Keratinocyte (primary cell): ENCODE measurements at regions not wholly inside any gene's neighbourhood (a gene's known extent, or its start where the extent isn't known, plus 50 kb on each side); places are given as distances from the start of the nearest gene placed in this dataset.

Experiments
- DNase-seq: peaks from one replicate; pipeline ENCODE4 v3.0.0-alpha.2; 2011; ENCODE audit warnings: low read depth, missing footprints, low spot score
- FAIRE-seq: peaks from 2 replicates; lab custom pipeline; 2011; peaks lifted over from hg19 to GRCh38; lab: Jason Lieb, UNC
- H2AFZ ChIP-seq: 2 replicates; pipeline ENCODE4 v1.6.0; 2012; ENCODE audit warnings: low read length, control low read depth, inconsistent platforms; ENCODE audit not compliant: control insufficient read depth
- H3K27ac ChIP-seq: 2 replicates; pipeline ENCODE4 v1.5.1; 2011; ENCODE audit warnings: low read length; ENCODE audit not compliant: control insufficient read depth, insufficient read depth
- H3K27me3 ChIP-seq: 3 replicates; pipeline ENCODE4 v1.6.0; 2011; ENCODE audit warnings: low read length; ENCODE audit not compliant: control insufficient read depth, insufficient read depth; ENCODE audit errors: extremely low read depth
- H3K36me3 ChIP-seq, 2 experiments: 2 replicates in 1 of 2; 3 replicates in 1 of 2; pipeline ENCODE4 v1.5.1; 2011; ENCODE audit warnings: low read length in 2 of 2, mild to moderate bottlenecking in 1 of 2; ENCODE audit not compliant: control insufficient read depth in 2 of 2, insufficient read depth in 2 of 2; ENCODE audit errors: extremely low read depth in 1 of 2
- H3K4me1 ChIP-seq: 3 replicates; pipeline ENCODE4 v1.5.1; 2011; ENCODE audit warnings: low read length; ENCODE audit not compliant: control insufficient read depth, insufficient read depth; ENCODE audit errors: extremely low read depth
- H3K4me2 ChIP-seq: 3 replicates; pipeline ENCODE4 v1.6.0; 2011; ENCODE audit warnings: low read depth, low read length; ENCODE audit not compliant: control insufficient read depth, insufficient read depth; ENCODE audit errors: extremely low read depth
- H3K4me3 ChIP-seq, 3 experiments: fragments of 200-600 bp in 1 of 3; sonication (generic) in 1 of 3; 2 replicates in 2 of 3; 3 replicates in 1 of 3; pipeline ENCODE4 v1.5.1; 2011 to 2016; ENCODE audit warnings: low read length in 3 of 3, mild to moderate bottlenecking in 3 of 3, control low read depth in 2 of 3, inconsistent platforms in 1 of 3, low read depth in 1 of 3, mixed read lengths in 1 of 3, mixed run types in 1 of 3, moderate library complexity in 1 of 3; ENCODE audit not compliant: control insufficient read depth in 2 of 3, insufficient read depth in 2 of 3; ENCODE audit errors: extremely low read depth in 1 of 3
- H3K79me2 ChIP-seq: 2 replicates; pipeline ENCODE4 v1.6.0; 2012; ENCODE audit warnings: low read length; ENCODE audit not compliant: control insufficient read depth, insufficient read depth
- H3K9ac ChIP-seq: 3 replicates; pipeline ENCODE4 v1.6.0; 2011; ENCODE audit warnings: low read length; ENCODE audit not compliant: control insufficient read depth, insufficient read depth; ENCODE audit errors: extremely low read depth
- H3K9me1 ChIP-seq: 3 replicates; pipeline ENCODE4 v1.6.0; 2011; ENCODE audit warnings: low read length; ENCODE audit not compliant: control insufficient read depth, insufficient read depth; ENCODE audit errors: extremely low read depth
- H3K9me3 ChIP-seq: 2 replicates; pipeline ENCODE4 v1.5.1; 2012; ENCODE audit warnings: low read depth, low read length; ENCODE audit not compliant: control insufficient read depth
- H4K20me1 ChIP-seq: 3 replicates; pipeline ENCODE4 v1.6.0; 2011; ENCODE audit warnings: low read length; ENCODE audit not compliant: control insufficient read depth, insufficient read depth; ENCODE audit errors: extremely low read depth
- EZH2 ChIP-seq: IDR thresholded peaks from one replicate; pipeline ENCODE4 v1.6.1; 2012; ENCODE audit warnings: inconsistent platforms, mild to moderate bottlenecking, low read length, moderate library complexity
- dilution Hi-C: fragments of 300-500 bp; cut with MboI; formaldehyde crosslinking; loops from one replicate; pipeline ENCODE4 v1.7.0; 2020; ENCODE audit warnings: low sequenced_read_pairs; ENCODE audit not compliant: extremely low pct_ligation_motif_present
- TF ChIP-seq, protein P1 (sequence below), 3 experiments: IDR thresholded peaks in 1 of 3; conservative IDR thresholded peaks in 1 of 3; optimal IDR thresholded peaks in 1 of 3; 2 replicates in 2 of 3; 3 replicates in 1 of 3; pipeline versions ENCODE3 to v1.5.1; 2011; ENCODE audit warnings: low read length in 3 of 3, mild to moderate bottlenecking in 3 of 3, moderate library complexity in 2 of 3, control low read depth in 1 of 3, inconsistent platforms in 1 of 3; ENCODE audit not compliant: insufficient read depth in 2 of 3; ENCODE audit errors: extremely low read depth in 1 of 3

DNA sequence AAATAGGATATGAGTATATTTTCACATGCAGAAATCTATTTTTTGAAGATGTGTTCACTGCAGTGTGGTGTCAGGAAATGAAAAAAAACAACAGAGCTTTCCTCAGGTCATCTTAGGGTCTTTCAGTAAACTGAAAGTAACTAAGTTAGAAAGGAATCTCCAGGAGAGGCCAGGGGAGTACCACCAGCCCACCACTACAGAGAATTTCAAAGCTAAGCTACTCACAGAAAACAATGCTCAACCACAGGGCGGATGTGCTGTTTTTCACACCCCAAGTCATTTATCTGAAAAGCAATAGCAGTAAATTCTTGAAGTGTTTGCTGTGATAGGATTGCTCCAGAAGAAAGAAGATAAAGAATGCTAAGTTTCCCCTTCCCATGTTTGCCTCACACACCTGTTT, 79.0 kb downstream of the IFNG start:
- Histone ChIP-seq H3K9ac (no peak overlapping the region), H3K4me2 (no peak overlapping the region), H2AFZ (no peak overlapping the region), H3K4me1 (no peaks in the 10 kb centered on the region), H3K4me3 (no peak overlapping the region), H3K27ac (no peak overlapping the region), H3K27me3 (peaks cover under 1% of the 10 kb centered on the region), H3K36me3 (no peaks in the 10 kb centered on the region), H3K9me1 (no peaks in the 10 kb centered on the region), H4K20me1 (no peaks in the 10 kb centered on the region), H3K9me3 (no peaks in the 10 kb centered on the region), H3K79me2 (no peaks in the 10 kb centered on the region)
- no peak for FAIRE-seq
- TF ChIP-seq, protein P1, sequence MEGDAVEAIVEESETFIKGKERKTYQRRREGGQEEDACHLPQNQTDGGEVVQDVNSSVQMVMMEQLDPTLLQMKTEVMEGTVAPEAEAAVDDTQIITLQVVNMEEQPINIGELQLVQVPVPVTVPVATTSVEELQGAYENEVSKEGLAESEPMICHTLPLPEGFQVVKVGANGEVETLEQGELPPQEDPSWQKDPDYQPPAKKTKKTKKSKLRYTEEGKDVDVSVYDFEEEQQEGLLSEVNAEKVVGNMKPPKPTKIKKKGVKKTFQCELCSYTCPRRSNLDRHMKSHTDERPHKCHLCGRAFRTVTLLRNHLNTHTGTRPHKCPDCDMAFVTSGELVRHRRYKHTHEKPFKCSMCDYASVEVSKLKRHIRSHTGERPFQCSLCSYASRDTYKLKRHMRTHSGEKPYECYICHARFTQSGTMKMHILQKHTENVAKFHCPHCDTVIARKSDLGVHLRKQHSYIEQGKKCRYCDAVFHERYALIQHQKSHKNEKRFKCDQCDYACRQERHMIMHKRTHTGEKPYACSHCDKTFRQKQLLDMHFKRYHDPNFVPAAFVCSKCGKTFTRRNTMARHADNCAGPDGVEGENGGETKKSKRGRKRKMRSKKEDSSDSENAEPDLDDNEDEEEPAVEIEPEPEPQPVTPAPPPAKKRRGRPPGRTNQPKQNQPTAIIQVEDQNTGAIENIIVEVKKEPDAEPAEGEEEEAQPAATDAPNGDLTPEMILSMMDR (optimal IDR thresholded peaks at IDR 0.05 in 1 of 3, IDR thresholded peaks at IDR 0.05 in 1 of 3, conservative IDR thresholded peaks at IDR 0.05 in 1 of 3; ENCODE audit: extremely low read depth in 1 of 3, insufficient read depth in 2 of 3, low read length in 3 of 3): no peak
- TF ChIP-seq EZH2: no peak
- DNase-seq: no peak
- dilution Hi-C loops: no loop called here

DNA sequence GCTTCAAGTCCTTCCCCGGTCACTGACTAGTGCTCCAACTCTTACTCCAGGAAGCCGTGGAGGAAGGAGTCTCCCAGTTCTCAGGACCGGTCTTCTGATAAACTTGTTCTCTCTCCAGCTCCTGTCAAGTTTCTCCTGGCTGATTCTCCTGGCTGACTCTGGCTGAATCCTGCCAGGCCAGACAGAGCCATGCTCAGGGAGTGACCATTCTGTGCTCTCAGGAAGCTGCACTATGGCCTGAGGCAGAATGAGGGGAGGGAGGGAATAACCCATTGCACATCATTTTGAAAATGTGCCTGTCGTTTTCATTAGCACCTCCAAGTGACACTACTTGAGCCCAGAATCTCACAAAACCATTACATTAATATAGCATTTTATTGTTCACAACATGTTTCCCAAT, 80.8 kb downstream of the IFNG start:
- Histone ChIP-seq H4K20me1 (no peaks in the 10 kb centered on the region), H2AFZ (no peak overlapping the region), H3K27ac (no peak overlapping the region), H3K4me1 (no peaks in the 10 kb centered on the region), H3K9ac (no peak overlapping the region), H3K4me3 (no peak overlapping the region), H3K9me1 (no peaks in the 10 kb centered on the region), H3K4me2 (no peak overlapping the region), H3K79me2 (no peaks in the 10 kb centered on the region), H3K36me3 (no peaks in the 10 kb centered on the region), H3K27me3 (peaks cover 9% of the 10 kb centered on the region), H3K9me3 (no peaks in the 10 kb centered on the region)
- dilution Hi-C loops: no loop called here
- FAIRE-seq (no peak), DNase-seq (no peak)
- TF ChIP-seq, protein P1 (optimal IDR thresholded peaks at IDR 0.05 in 1 of 3, IDR thresholded peaks at IDR 0.05 in 1 of 3, conservative IDR thresholded peaks at IDR 0.05 in 1 of 3; ENCODE audit: extremely low read depth in 1 of 3, insufficient read depth in 2 of 3, low read length in 3 of 3): no peak
- TF ChIP-seq EZH2: no peak
